ENCODE measurements at regions not wholly inside any gene's neighbourhood (a gene's known extent, or its start where the extent isn't known, plus 50 kb on each side); places are given as distances from the start of the nearest gene placed in this dataset.

DNA sequence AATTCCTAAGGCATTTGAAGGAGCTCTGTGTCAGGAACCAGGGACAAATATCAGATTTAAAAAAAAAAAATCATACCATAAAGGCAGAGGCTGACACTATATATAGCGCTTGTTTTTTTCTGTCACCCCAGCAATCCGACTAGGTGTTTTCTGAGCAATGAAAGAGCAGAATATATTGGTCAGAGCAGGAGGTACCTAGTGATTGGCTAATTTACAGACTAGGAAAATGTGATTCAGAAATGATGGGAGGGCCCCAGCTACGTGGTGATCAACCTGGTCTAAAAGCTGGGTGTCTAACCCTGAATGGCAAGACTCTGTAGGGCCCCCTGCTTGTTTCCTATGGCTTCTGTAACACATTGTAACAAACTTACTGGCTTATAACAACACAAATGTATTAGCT, 195.5 kb upstream of the XYLT1 start:
- no peaks in the 10 kb centered on the region for H3K36me3 Mint-ChIP-seq (ENCODE audit: low read depth)
- H3K4me3 Mint-ChIP-seq = no peak overlapping the region
- no peaks in the 10 kb centered on the region for H3K4me1 Mint-ChIP-seq
- H3K9me3 Mint-ChIP-seq = no peaks in the 10 kb centered on the region
- DNase-seq (ENCODE audit: low read depth, low spot score) = no peak
- TF ChIP-seq, protein P1, sequence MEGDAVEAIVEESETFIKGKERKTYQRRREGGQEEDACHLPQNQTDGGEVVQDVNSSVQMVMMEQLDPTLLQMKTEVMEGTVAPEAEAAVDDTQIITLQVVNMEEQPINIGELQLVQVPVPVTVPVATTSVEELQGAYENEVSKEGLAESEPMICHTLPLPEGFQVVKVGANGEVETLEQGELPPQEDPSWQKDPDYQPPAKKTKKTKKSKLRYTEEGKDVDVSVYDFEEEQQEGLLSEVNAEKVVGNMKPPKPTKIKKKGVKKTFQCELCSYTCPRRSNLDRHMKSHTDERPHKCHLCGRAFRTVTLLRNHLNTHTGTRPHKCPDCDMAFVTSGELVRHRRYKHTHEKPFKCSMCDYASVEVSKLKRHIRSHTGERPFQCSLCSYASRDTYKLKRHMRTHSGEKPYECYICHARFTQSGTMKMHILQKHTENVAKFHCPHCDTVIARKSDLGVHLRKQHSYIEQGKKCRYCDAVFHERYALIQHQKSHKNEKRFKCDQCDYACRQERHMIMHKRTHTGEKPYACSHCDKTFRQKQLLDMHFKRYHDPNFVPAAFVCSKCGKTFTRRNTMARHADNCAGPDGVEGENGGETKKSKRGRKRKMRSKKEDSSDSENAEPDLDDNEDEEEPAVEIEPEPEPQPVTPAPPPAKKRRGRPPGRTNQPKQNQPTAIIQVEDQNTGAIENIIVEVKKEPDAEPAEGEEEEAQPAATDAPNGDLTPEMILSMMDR (conservative IDR thresholded peaks at IDR 0.05) = no peak
- H3K27ac Mint-ChIP-seq (ENCODE audit: unreplicated experiment) = no peak overlapping the region
- peaks cover 4% of the 10 kb centered on the region for H3K27me3 Mint-ChIP-seq (ENCODE audit: low read depth)

DNA sequence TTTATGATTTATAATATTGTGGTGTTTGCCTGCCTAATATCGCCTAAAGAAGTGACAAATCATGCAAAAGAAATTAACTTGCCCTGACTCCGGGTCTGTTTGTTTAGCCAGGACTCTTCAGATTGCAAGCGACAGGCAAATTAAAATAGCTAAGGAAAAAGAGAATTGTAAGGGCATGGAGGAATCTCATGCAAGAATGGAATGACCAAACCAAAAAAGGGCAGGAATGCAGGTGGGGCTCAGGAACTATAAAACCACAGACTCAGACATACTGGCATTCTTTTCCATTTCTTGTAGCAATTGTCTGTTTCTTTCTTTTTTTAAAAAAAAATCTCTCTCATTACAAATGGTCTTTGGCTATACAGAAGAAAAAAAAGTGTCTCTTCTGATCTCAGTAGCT, 188.1 kb upstream of the XYLT1 start:
- Mint-ChIP-seq H3K4me3 (no peak overlapping the region), H3K27ac (ENCODE audit: unreplicated experiment) (no peak overlapping the region), H3K4me1 (no peaks in the 10 kb centered on the region), H3K36me3 (ENCODE audit: low read depth) (no peaks in the 10 kb centered on the region), H3K27me3 (ENCODE audit: low read depth) (peaks cover 33% of the 10 kb centered on the region), H3K9me3 (no peaks in the 10 kb centered on the region)
- TF ChIP-seq, protein P1 (conservative IDR thresholded peaks at IDR 0.05) = no peak
- DNase-seq (ENCODE audit: low read depth, low spot score) = no peak

DNA sequence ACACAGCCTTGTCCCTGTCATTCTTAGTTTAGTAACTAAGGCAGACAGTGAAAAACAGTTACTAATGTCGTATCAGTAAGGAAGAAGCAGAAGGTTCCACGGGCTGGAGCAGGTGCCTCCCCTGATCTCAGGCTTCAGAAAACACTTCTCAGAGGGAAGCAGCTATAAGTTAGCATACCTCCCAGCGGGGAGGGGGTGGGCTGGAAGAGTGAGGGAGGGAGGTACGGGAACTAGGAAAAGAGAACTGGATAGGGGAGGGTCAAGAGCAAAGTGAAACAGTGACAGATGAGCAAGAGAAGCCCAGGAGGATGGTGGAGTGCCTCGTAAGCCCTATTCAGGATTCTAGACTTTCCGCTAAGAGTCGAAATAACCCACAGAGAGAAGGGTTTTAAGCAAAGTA, 186.3 kb upstream of the XYLT1 start:
- H3K27me3 Mint-ChIP-seq (ENCODE audit: low read depth) = peaks cover 32% of the 10 kb centered on the region
- TF ChIP-seq, protein P1 (conservative IDR thresholded peaks at IDR 0.05) = no peak
- no peak for DNase-seq (ENCODE audit: low read depth, low spot score)
- no peaks in the 10 kb centered on the region for H3K9me3 Mint-ChIP-seq
- no peaks in the 10 kb centered on the region for H3K4me1 Mint-ChIP-seq
- no peak overlapping the region for H3K27ac Mint-ChIP-seq (ENCODE audit: unreplicated experiment)
- no peak overlapping the region for H3K4me3 Mint-ChIP-seq
- H3K36me3 Mint-ChIP-seq (ENCODE audit: low read depth) = no peaks in the 10 kb centered on the region

DNA sequence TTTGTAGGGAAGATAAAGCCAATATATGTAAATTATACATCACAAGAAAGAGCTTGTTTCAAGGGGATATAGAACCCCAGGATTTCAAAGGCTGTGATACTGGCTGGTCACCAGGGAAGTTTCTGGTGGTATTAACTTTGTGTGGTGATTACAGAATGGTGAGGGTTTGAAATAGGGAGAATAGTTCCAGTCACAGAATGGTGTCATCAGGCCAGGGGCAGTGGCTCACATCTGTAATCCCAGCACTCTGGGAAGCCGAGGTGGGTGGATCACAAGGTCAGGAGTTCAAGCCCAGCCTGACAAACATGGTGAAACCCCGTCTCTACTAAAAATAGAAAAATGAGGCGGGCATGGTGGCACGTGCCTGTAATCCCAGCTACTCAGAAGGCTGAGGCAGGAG, 183.8 kb upstream of the XYLT1 start:
- Mint-ChIP-seq H3K4me3 (no peak overlapping the region), H3K36me3 (ENCODE audit: low read depth) (no peaks in the 10 kb centered on the region), H3K4me1 (no peaks in the 10 kb centered on the region), H3K9me3 (no peaks in the 10 kb centered on the region), H3K27me3 (ENCODE audit: low read depth) (peaks cover 28% of the 10 kb centered on the region), H3K27ac (ENCODE audit: unreplicated experiment) (no peak overlapping the region)
- TF ChIP-seq, protein P1 (conservative IDR thresholded peaks at IDR 0.05) = no peak
- DNase-seq (ENCODE audit: low read depth, low spot score) = no peak

DNA sequence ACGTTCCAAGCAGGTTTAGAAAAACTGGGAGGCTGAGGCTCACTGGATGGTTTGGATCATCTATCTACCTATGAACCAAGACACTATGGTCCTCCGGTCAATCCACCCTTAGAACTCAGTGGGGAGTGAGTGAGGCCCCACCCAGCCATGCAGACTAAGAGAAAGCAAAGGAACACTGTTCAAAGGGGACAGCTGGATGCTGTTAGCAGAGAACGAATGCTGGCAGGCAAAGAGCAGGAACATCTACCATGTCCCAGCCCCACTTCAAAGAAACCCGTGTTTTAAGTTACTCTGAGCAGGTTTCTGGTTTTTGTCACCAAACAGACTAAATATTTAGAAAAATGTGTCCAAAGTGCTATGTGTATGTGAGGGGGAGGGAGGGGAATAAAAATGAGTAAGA, 183.4 kb upstream of the XYLT1 start:
- Mint-ChIP-seq H3K27ac (ENCODE audit: unreplicated experiment) (no peak overlapping the region), H3K9me3 (no peaks in the 10 kb centered on the region), H3K4me1 (no peaks in the 10 kb centered on the region), H3K27me3 (ENCODE audit: low read depth) (peaks cover 28% of the 10 kb centered on the region), H3K36me3 (ENCODE audit: low read depth) (no peaks in the 10 kb centered on the region), H3K4me3 (no peak overlapping the region)
- DNase-seq (ENCODE audit: low read depth, low spot score) = no peak
- TF ChIP-seq, protein P1 (conservative IDR thresholded peaks at IDR 0.05) = no peak
